ENCODE measurements at regions not wholly inside any gene's neighbourhood (a gene's known extent, or its start where the extent isn't known, plus 50 kb on each side); places are given as distances from the start of the nearest gene placed in this dataset.

GRCh38 chr1:106063510-106063909 lies 993.0 kb upstream of the PRMT6 start:
- TF ChIP-seq CTCF (IDR thresholded peaks at IDR 0.05; ENCODE audit: low read depth, low read length), result no peak
- H3K9me3 ChIP-seq (ENCODE audit: low read depth), result no peaks in the 10 kb centered on the region
- H3K27ac ChIP-seq, result no peak overlapping the region
- no peaks in the 10 kb centered on the region for H3K4me1 ChIP-seq (ENCODE audit: low read depth)
- no peaks in the 10 kb centered on the region for H3K36me3 ChIP-seq
- no peak overlapping the region for H3K4me3 ChIP-seq
- DNase-seq (ENCODE audit: low read depth in 1 of 2, low spot score in 1 of 2), result no peak
- H3K27me3 ChIP-seq, result no peaks in the 10 kb centered on the region

GRCh38 chr1:106072909-106073600 lies 983.4 kb upstream of the PRMT6 start:
- no peak for TF ChIP-seq CTCF (IDR thresholded peaks at IDR 0.05; ENCODE audit: low read depth, low read length)
- H3K36me3 ChIP-seq, result no peaks in the 10 kb centered on the region
- DNase-seq (ENCODE audit: low read depth in 1 of 2, low spot score in 1 of 2), result no peak
- no peaks in the 10 kb centered on the region for H3K4me1 ChIP-seq (ENCODE audit: low read depth)
- no peaks in the 10 kb centered on the region for H3K9me3 ChIP-seq (ENCODE audit: low read depth)
- no peak overlapping the region for H3K27ac ChIP-seq
- no peaks in the 10 kb centered on the region for H3K27me3 ChIP-seq
- H3K4me3 ChIP-seq, result no peak overlapping the region

- H3K36me3 ChIP-seq, result no peaks in the 10 kb centered on the region
- no peak for TF ChIP-seq CTCF (IDR thresholded peaks at IDR 0.05; ENCODE audit: low read depth, low read length)
- H3K4me3 ChIP-seq, result no peak overlapping the region
Observed at GRCh38 chr1:106080608-106081325, 975.7 kb upstream of the PRMT6 start.

GRCh38 chr1:106111044-106111443 lies 945.4 kb upstream of the PRMT6 start:
- H3K27me3 ChIP-seq, result no peaks in the 10 kb centered on the region
- no peak for TF ChIP-seq CTCF (IDR thresholded peaks at IDR 0.05; ENCODE audit: low read depth, low read length)
- H3K4me3 ChIP-seq, result no peak overlapping the region
- no peaks in the 10 kb centered on the region for H3K36me3 ChIP-seq
- DNase-seq (ENCODE audit: low read depth in 1 of 2, low spot score in 1 of 2), result no peak
- no peaks in the 10 kb centered on the region for H3K4me1 ChIP-seq (ENCODE audit: low read depth)
- H3K9me3 ChIP-seq (ENCODE audit: low read depth), result no peaks in the 10 kb centered on the region
- no peak overlapping the region for H3K27ac ChIP-seq

More at GRCh38 chr1:106080608-106081325, 975.7 kb upstream of the PRMT6 start:
- Histone ChIP-seq H3K27ac (no peak overlapping the region), H3K4me1 (ENCODE audit: low read depth) (no peaks in the 10 kb centered on the region), H3K27me3 (no peaks in the 10 kb centered on the region), H3K9me3 (ENCODE audit: low read depth) (no peaks in the 10 kb centered on the region)
- no peak for DNase-seq (ENCODE audit: low read depth in 1 of 2, low spot score in 1 of 2)

GRCh38 chr1:106113851-106114250 lies 942.6 kb upstream of the PRMT6 start:
- no peaks in the 10 kb centered on the region for H3K36me3 ChIP-seq
- no peak for DNase-seq (ENCODE audit: low read depth in 1 of 2, low spot score in 1 of 2)
- no peak for TF ChIP-seq CTCF (IDR thresholded peaks at IDR 0.05; ENCODE audit: low read depth, low read length)

More at GRCh38 chr1:106113851-106114250, 942.6 kb upstream of the PRMT6 start:
- H3K27ac ChIP-seq, result no peak overlapping the region
- no peaks in the 10 kb centered on the region for H3K4me1 ChIP-seq (ENCODE audit: low read depth)
- no peaks in the 10 kb centered on the region for H3K9me3 ChIP-seq (ENCODE audit: low read depth)
- no peak overlapping the region for H3K4me3 ChIP-seq
- no peaks in the 10 kb centered on the region for H3K27me3 ChIP-seq

Measured in cardiac muscle cell (in vitro differentiated cells and primary cell).